ENCODE measurements at regions not wholly inside any gene's neighbourhood (a gene's known extent, or its start where the extent isn't known, plus 50 kb on each side); places are given as distances from the start of the nearest gene placed in this dataset.

GRCh38 chr13:44814836-44815235, 174.4 kb downstream of the NUFIP1 start:
- Histone ChIP-seq H3K36me3 (ENCODE audit: control insufficient read depth in 2 of 2, insufficient read depth in 1 of 2, low read length in 2 of 2) (no peaks in the 10 kb centered on the region), H3K27ac (ENCODE audit: extremely low read depth, low read depth, low read length) (no peak overlapping the region), H3K4me1 (ENCODE audit: control insufficient read depth, insufficient read depth, low read length) (peaks cover 10% of the 10 kb centered on the region), H3K4me3 (ENCODE audit: low read depth, low read length) (no peak overlapping the region), H3K9me3 (ENCODE audit: control insufficient read depth, insufficient read depth, low read depth, low read length) (no peaks in the 10 kb centered on the region)
- TF ChIP-seq ZNF416 (tag by site-specific recombination; IDR thresholded peaks at IDR 0.05) (no peak), ZNF629 (tag by site-specific recombination; IDR thresholded peaks at IDR 0.05) (no peak)
- ChIA-PET POLR2A (no interaction called here), CTCF (no interaction called here)

- Histone ChIP-seq H3K4me1 (ENCODE audit: control insufficient read depth, insufficient read depth, low read length) (peaks cover 10% of the 10 kb centered on the region), H3K9me3 (ENCODE audit: control insufficient read depth, insufficient read depth, low read depth, low read length) (no peaks in the 10 kb centered on the region), H3K4me3 (ENCODE audit: low read depth, low read length) (no peak overlapping the region), H3K27ac (ENCODE audit: extremely low read depth, low read depth, low read length) (no peak overlapping the region), H3K36me3 (ENCODE audit: control insufficient read depth in 2 of 2, insufficient read depth in 1 of 2, low read length in 2 of 2) (no peaks in the 10 kb centered on the region)
- TF ChIP-seq ZNF433 (tag by site-specific recombination; IDR thresholded peaks at IDR 0.05; ENCODE audit: low read depth): no peak
- no peak for TF ChIP-seq ZFHX2 (tag by site-specific recombination; conservative IDR thresholded peaks at IDR 0.05)
- no peak for TF ChIP-seq ZNF416 (tag by site-specific recombination; IDR thresholded peaks at IDR 0.05)
- TF ChIP-seq ZNF501 (tag by site-specific recombination; IDR thresholded peaks at IDR 0.05): no peak
- no peak for TF ChIP-seq HOXC10 (CRISPR knock-in tag; IDR thresholded peaks at IDR 0.05)
- no peak for TF ChIP-seq ZNF26 (tag by site-specific recombination; IDR thresholded peaks at IDR 0.05)
- no peak for TF ChIP-seq ZBTB21 (tag by site-specific recombination; IDR thresholded peaks at IDR 0.05)
- no peak for TF ChIP-seq TSHZ1 (tag by site-specific recombination; IDR thresholded peaks at IDR 0.05; ENCODE audit: borderline replicate concordance)
- no peak for TF ChIP-seq ZSCAN5A (tag by site-specific recombination; IDR thresholded peaks at IDR 0.05)
- no peak for TF ChIP-seq ZNF600 (tag by site-specific recombination; IDR thresholded peaks at IDR 0.05)
- TF ChIP-seq ZNF626 (tag by site-specific recombination; IDR thresholded peaks at IDR 0.05): no peak
- ChIA-PET POLR2A (no interaction called here), CTCF (no interaction called here)
Measured at GRCh38 chr13:44814161-44814560, 175.1 kb downstream of the NUFIP1 start.

GRCh38 chr13:44812818-44813217, 176.5 kb downstream of the NUFIP1 start:
- H3K27ac ChIP-seq (ENCODE audit: extremely low read depth, low read depth, low read length): no peak overlapping the region
- no peak overlapping the region for H3K4me3 ChIP-seq (ENCODE audit: low read depth, low read length)
- ChIA-PET POLR2A (no interaction called here), CTCF (no interaction called here)
- no peaks in the 10 kb centered on the region for H3K36me3 ChIP-seq (ENCODE audit: control insufficient read depth in 2 of 2, insufficient read depth in 1 of 2, low read length in 2 of 2)
- no peaks in the 10 kb centered on the region for H3K9me3 ChIP-seq (ENCODE audit: control insufficient read depth, insufficient read depth, low read depth, low read length)
- no peak for TF ChIP-seq PRDM4 (tag by site-specific recombination; IDR thresholded peaks at IDR 0.05)
- no peak for TF ChIP-seq ZFP41 (tag by site-specific recombination; IDR thresholded peaks at IDR 0.05; ENCODE audit: borderline replicate concordance)
- TF ChIP-seq HIC1 (tag by site-specific recombination; IDR thresholded peaks at IDR 0.05): no peak
- no peak for TF ChIP-seq EGR2 (tag by site-specific recombination; IDR thresholded peaks at IDR 0.05; ENCODE audit: low read depth)
- TF ChIP-seq ZSCAN4 (tag by site-specific recombination; IDR thresholded peaks at IDR 0.05): no peak
- no peak for TF ChIP-seq ZBTB8A (tag by site-specific recombination; IDR thresholded peaks at IDR 0.05)
- H3K4me1 ChIP-seq (ENCODE audit: control insufficient read depth, insufficient read depth, low read length): peaks cover 10% of the 10 kb centered on the region
